HG03095 (cell line): ENCODE measurements at regions not wholly inside any gene's neighbourhood (a gene's known extent, or its start where the extent isn't known, plus 50 kb on each side); places are given as distances from the start of the nearest gene placed in this dataset.

Experiments used
- ATAC-seq: cut with Tn5 transposase; IDR thresholded peaks from one replicate; pipeline ENCODE4 v1.9.1; 2021; ENCODE audit warnings: moderate library complexity; ENCODE audit not compliant: unreplicated experiment

- ATAC-seq: no peak
Measured at GRCh38 chr10:58885146-58885545, 291.3 kb upstream of the PHYHIPL start.

GRCh38 chr10:58885686-58886345 lies 290.6 kb upstream of the PHYHIPL start:
- ATAC-seq: no peak

- ATAC-seq: no peak
Measured at GRCh38 chr10:58886406-58886805, 290.0 kb upstream of the PHYHIPL start.

GRCh38 chr10:58887474-58887873 lies 289.0 kb upstream of the PHYHIPL start:
- no peak for ATAC-seq

GRCh38 chr10:58888957-58889356 lies 287.5 kb upstream of the PHYHIPL start:
- no peak for ATAC-seq

- no peak for ATAC-seq
Measured at GRCh38 chr10:58892031-58892531, 284.4 kb upstream of the PHYHIPL start.

GRCh38 chr10:58894929-58895328 lies 281.5 kb upstream of the PHYHIPL start:
- no peak for ATAC-seq

- ATAC-seq: no peak
Measured at GRCh38 chr10:58896229-58896628, 280.2 kb upstream of the PHYHIPL start.

- no peak for ATAC-seq
Measured at GRCh38 chr10:58897236-58897635, 279.2 kb upstream of the PHYHIPL start.

- ATAC-seq: no peak
Measured at GRCh38 chr10:58897708-58898107, 278.7 kb upstream of the PHYHIPL start.

- ATAC-seq: no peak
Measured at GRCh38 chr10:58898854-58899573, 277.4 kb upstream of the PHYHIPL start.

- no peak for ATAC-seq
Measured at GRCh38 chr10:58901092-58901646, 275.3 kb upstream of the PHYHIPL start.

- no peak for ATAC-seq
Measured at GRCh38 chr10:58903071-58903470, 273.4 kb upstream of the PHYHIPL start.

- no peak for ATAC-seq
Measured at GRCh38 chr10:58909881-58910280, 266.6 kb upstream of the PHYHIPL start.

GRCh38 chr10:58913717-58914116 lies 262.7 kb upstream of the PHYHIPL start:
- ATAC-seq: no peak

- peak; percentile 68 for ATAC-seq
Measured at GRCh38 chr10:58918887-58919286, 257.6 kb upstream of the PHYHIPL start.

- no peak for ATAC-seq
Measured at GRCh38 chr10:58919927-58920654, 256.4 kb upstream of the PHYHIPL start.

GRCh38 chr10:58920655-58921003 lies 255.8 kb upstream of the PHYHIPL start:
- ATAC-seq: no peak

GRCh38 chr10:58921421-58921855 lies 255.0 kb upstream of the PHYHIPL start:
- no peak for ATAC-seq

- no peak for ATAC-seq
Measured at GRCh38 chr10:58925381-58925780, 251.1 kb upstream of the PHYHIPL start.

- ATAC-seq: no peak
Measured at GRCh38 chr10:58930500-58930899, 245.9 kb upstream of the PHYHIPL start.
